NCI-H2029 treated with DMSO at 0.1 percent for 48 hours (cell line): ENCODE measurements at regions not wholly inside any gene's neighbourhood (a gene's known extent, or its start where the extent isn't known, plus 50 kb on each side); places are given as distances from the start of the nearest gene placed in this dataset.

ENCODE experiments used
- DNase-seq: peaks from one replicate; lab custom pipeline; 2025; lab: John Stamatoyannopoulos, UW

DNA sequence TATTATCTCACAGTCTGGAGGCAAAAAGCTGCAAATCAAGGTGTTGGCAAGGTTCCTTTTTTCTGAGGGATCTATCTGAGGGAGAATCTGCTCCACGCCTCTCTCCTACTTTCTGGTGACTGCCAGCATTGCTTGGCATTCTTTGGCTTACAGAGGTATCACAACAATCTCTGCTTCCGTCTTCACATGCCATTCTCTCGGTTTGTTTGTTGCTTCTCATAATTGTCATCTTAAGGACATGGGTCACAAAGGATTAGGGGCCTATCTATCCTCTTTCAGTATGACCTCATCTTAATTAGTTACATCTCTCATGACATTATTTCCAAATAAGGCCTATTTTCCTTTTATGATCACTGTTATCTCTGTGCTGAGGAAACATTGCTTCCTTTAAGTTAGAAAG is 345.0 kb downstream of the FOXG1 start:
- DNase-seq, result no peak

DNA sequence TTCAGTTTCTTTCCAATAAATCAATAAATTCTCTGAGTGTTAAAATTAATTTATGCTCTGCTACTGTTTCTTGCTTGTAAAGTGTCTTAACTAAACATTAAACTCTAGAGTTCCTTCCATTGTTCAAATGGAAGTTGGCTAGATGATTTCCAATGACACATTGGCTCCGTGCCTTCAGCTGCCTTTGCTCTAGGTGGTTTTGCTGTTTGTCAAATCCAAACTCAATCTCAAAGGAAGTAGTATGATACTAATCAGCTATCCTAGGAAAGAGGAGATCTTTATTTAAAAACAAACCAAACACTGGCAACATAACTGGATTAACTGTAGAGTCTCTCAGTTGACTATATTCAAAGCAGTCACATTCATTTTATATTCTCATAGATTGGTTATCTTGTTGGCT is 356.4 kb downstream of the FOXG1 start:
- DNase-seq, result no peak

DNA sequence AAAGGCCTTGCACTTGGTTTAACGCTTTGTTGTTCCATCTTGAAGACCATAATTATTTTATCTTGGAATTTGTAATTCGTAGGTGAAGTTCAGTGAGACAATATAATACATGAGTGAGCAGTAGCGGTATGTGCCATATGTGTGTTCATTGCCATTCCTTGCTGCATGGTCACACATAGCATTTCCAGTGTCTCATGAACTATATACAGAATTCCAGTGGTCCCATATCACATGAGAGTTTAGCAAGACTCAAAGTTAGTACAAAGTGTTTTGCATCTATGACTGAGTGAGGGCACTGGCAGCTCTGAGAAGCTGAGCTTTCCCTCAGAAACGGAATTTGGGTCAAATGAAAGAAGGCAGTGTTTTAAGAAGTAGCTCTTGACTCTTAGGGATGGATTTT is 359.8 kb downstream of the FOXG1 start:
- DNase-seq, result no peak

DNA sequence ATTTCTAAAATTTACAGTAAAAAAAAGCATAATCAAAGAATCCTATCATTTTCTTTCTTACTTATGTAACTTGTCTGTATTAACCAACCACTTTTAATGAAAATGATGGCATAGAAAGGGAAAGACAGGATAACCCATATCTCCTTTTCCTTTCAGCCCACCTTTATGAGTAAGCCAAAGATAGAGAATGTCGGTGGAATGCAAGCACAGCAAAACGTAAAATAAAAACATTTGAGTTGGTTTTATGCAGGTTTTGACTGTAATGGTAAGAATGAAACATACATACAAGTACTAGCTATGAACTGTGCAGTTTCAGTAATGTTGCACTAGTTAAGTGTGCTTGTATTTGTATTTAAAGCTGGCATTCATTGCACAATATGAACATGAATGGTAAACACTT is 360.3 kb downstream of the FOXG1 start:
- no peak for DNase-seq

DNA sequence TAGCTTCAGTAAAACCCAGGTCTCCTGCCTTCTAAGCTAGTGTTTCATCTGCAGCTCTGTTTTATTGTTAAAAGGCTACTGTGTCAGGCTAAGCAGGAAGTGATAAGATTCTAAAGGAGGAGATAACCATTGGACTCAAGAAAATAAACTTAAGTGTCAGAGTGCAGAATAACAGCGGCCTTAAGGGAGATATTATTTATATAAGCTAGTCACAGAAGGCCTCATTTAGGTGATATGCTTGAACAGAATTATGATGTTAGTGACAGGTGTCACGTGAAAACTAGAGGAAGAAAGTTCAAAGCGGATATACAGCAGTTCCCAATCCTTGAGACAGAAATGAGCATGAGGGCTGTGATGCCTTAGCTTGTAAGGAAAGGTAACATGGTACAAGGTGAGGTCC is 373.4 kb downstream of the FOXG1 start:
- DNase-seq, result no peak

DNA sequence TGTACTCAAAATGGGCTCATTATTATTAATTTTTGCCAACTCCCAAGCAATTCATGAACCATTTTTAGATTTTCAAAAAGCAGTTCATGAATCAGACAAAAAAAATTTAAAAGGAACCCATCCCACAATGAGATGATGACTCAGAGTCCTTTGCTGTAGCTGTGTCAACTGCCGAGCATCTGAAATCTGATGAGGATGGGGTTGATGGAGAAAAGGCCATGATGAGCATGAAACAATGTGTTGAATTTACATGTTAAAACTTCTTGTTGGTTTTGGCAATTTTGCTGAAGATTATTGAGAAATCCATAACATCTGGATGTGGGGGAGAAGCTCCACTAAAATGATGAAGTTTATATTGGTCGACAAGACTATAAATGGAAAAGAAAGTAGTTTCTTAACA is 378.0 kb downstream of the FOXG1 start:
- DNase-seq, result no peak

DNA sequence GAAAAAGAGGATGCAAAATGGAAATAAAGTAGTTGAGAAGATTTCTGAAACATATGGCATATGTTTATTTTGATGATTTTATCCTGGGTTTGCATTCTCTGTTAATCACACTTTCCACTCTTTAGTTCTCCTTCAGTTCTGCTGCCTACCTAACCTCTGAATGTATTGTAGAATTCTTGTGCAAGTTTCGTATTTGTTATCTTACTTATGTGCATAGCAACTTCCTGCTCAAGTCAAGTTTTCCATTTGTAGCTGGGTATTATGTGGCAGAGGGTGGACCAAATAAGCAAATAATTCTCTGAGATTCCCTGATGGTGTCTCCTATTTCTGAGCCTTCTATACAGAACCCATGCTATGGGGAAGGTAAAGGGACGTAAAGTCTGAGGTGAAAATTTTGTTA is 381.6 kb downstream of the FOXG1 start:
- no peak for DNase-seq

DNA sequence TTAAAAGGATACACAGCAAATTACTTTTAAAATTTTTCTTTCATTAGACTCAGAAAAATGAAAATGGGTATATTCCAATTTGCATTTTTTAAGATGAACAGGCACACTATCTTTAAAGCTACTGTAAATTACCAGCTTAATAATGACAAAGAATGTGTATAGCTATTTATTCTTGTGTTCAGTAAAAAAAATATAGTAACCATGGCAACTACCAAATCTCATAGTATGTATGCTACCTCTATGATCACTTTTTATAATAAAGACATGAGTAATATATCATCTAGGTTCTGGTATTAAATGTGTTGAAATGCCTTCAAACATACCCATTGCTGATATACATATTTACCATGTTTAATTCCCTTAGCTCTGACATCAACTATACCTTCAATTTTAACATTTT is 383.2 kb downstream of the FOXG1 start:
- no peak for DNase-seq

DNA sequence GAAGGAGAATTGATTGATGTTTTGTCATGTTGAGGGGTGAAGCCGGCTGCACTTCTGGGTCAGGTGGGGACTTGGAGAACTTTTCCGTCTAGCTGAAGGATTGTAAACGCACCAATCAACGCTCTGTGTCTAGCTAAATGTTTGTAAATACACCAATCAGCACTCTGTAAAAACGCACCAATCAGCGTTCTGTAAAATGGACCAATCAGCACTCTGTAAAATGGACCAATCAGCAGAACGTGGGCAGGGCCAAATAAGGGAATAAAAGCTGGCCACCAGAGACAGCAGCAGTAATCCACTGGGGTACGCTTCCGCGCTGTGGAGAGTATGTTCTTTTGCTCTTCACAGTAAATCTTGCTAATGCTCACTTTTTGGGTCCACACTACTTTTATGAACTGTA is 384.1 kb downstream of the FOXG1 start:
- no peak for DNase-seq

DNA sequence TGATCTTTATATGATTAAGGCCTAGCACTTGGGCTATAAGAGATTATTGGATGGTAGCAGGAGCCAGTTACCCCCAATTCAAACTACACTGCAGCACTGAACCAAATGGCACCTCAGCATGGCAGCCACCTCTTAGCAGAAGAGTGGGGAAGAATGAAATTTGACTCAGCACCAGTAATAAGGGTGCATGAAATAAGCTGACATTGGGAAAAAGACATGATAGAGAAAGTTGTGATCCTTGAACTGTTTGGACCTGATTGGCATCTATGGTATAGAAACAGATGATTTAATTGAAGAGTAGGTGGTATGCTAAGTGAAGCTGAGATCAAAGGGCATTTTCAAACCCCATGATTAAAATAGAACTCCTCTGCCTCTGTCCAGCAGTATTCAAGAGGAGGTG is 389.5 kb downstream of the FOXG1 start:
- DNase-seq, result no peak

DNA sequence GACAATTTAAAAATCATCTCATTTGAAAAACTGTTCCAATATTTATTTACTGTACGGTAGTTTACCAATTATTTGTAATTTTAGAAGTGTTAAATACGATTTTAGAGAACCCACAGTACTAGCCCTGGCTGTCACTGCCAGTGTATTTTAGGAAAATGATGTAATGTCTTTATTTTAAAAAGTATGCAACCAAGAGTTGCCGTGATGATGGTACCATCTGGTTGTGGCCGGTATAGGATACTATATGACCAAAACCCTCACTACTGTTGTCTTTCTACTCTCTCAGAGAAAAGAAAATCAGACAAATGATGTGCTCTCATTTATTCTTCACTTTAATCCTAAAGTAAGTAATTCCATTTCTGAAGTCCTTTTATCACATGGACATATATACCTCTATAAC is 395.0 kb downstream of the FOXG1 start:
- DNase-seq, result no peak

DNA sequence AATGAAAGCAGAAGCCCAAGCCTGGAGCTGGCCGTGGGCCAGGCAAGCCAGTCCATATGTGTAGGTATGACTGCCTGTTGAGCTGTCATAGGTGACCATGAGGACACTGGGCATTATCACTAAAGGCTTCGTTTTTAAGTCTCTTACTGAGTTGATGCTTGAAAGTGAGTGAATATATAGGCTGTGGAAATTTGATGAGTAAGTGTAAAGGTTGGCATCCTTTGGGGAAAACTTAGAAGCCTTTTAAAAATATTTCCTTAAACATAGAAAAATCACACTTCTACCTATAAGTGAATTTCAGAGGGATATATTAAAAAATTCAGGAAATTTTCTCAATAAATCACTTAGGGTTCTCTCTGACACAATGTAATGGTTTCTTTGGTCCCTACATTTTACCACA is 396.5 kb downstream of the FOXG1 start:
- DNase-seq, result no peak

DNA sequence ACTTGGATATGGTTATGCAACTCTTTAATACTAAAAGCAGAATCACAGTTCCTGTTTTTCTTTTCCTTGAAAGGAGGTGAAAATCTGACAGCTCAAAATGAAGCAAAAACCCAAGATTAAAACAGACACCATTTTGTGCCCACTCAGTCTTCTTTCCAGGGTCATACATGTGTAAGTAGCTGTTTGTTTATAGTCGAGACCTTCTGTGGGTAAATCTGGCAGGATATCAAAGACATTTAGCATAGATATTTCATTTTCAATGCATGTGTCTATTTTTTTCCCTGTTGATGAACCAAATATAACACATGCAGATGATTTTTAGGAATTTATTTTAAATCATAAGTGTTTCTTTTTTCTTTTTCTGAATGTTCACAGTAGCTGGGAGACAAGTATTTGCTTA is 398.8 kb downstream of the FOXG1 start:
- DNase-seq, result no peak

DNA sequence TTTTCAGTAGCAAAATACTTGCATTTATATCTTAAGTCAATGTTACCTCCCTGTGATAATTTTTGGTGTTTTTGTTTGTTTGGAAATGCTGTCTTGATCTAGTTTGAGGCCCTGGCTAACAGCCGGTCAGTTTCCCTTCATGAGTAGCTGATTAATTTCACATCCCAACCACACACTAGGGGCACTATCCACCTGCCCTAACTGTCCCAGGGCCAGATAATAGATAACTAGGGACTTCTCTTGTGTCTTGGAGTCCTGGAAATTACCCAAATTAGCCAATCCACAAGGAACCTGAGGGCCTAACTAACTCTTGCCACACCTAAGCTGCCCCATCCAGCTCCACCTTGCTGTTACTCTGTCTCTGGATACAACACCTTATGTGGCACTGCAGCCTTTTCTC is 399.9 kb downstream of the FOXG1 start:
- DNase-seq, result no peak

DNA sequence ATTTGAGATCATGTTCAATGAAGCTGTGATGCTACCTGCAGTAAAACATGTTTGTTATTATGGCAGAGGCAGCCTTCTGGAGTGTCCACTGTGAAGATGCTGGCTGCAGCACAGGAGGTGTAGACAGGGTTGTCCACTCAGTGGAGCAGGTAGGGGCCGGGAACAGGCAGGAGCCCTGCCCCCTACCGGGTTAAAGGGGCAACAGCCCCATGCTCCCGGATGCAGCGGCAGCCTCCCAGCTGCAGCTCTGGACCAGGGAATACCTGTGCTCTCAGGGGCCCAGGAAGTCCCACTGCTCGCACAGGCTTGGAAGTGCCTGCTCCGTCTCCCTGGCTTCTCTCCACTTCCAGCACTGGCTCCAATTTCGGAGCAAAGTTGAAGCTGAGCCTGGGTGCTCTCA is 401.6 kb downstream of the FOXG1 start:
- DNase-seq, result no peak

DNA sequence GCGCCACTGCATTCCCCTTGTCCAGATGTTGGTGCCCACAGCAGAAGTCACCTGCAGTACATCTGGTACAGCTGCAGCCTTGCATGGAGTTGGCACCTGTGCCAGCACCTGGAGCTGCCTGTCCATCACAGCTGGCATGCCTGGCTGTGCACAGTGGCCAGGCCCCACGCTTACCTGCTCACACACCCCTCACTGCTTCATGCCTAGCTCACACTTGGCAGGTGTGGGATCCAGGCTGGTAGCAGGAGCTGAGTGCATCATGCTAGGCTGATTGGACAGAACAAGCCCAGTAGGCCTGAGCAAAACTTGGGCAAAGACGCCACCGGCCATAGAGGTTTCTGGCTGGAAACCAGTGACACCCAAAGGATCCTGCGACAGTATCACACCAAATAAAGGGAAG is 402.8 kb downstream of the FOXG1 start:
- no peak for DNase-seq

DNA sequence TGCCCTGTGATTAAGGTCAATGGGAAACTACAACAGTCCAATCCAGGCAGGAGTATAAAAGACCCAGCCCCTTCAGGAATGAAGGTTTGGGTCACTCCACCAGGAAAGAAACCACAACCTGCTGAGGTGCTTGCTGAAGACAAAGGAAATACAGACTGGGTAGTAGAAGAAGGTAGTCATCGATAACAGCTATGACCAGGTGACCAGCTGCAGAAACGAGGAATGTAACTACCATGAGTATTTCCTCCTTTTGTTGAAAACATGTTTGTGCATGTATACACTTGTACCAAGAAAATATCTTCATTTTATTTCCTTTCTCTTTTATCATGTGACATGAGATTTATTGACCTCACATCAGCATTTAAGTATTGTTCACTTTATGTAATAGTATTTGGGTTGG is 409.1 kb downstream of the FOXG1 start:
- DNase-seq, result no peak

DNA sequence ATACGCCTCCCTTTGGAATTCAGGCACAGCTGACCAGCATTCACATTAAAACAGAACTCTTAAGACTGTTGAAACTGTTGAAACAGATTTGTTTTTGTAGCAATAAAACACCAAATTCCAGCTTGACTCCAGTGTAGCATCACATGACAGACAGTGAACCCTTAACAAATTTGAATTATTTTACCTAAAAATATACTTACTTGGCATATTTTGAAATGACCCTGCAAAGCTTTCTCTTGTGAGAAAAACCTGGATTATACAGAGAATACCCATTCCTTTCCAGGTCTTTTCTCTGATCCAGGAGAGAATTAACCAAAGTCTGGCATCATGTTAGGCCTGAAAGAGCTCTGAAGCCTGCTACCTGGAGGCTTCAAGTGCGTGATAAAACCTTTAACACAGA is 410.3 kb downstream of the FOXG1 start:
- no peak for DNase-seq

DNA sequence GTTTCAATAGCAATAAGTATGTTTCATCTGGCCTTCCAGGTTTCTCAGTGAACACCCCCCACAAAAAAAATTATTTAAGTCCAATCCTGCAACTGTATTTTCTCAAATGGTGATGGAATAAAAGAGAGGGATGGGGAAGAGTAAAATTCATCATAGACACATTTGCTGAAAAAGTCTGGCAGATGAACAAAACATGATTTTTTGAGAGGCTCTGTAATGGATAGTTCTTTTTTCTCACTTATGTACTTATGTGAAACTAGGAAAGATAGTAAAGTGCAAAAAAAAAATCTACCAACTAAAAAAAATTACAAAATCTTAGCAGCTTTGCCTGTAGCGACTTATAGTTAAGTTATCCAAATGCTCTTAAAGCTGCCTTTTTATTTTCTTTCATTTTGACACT is 412.4 kb downstream of the FOXG1 start:
- no peak for DNase-seq

DNA sequence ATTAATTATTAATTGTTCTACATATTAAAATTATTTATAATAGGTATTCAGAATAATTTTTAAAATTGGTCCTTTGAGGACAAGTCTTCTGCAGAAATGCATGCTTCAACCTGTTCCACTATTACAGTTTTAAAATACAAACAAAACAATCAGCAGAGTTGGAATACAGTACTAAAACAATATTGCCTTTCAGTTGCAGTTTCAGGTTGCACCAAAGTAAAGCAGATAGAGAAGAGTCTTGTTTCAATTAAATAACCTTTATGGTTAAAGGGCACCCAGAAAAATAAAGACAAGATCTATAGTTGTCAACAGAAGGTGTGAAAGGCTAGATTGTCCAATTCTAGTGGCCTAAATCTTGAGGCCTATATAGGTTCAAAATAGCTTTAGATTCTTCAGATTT is 424.5 kb downstream of the FOXG1 start:
- DNase-seq, result no peak

DNA sequence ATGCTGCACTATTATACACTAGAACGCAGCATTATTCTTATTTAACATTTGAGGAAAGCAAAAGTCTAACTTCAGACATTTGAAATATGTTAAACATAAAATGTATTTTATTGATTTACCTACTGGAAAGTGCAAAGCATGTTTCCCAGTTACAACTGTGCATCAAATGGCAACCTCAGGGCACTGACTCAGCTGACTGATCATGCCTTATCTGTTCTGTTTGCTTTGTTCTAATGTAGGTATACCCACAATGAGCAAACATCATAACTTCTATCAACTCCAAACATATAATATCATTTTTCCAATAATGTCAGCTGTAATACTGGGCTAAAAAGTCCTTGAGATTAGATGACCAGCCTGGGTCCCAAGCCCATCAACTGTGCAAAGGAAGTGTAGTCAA is 431.0 kb downstream of the FOXG1 start:
- no peak for DNase-seq

DNA sequence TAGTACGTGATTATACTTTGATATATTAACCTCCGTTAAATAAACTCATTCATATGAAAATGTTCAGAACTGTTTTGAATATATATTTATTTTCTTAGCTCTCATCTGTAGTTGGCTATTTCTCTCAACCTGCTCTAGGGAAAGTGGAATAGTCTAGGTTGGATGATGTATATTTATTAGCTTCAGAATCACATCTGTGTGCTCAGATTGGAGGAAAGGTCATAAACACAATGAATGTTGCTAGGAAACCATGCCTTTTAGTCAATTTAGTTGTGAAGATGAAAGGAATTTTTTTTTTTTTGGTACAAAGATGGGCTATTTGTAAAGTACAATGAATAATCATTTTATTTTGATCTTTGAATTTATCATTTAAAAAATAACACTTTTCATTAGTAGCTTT is 439.1 kb downstream of the FOXG1 start:
- DNase-seq, result no peak

DNA sequence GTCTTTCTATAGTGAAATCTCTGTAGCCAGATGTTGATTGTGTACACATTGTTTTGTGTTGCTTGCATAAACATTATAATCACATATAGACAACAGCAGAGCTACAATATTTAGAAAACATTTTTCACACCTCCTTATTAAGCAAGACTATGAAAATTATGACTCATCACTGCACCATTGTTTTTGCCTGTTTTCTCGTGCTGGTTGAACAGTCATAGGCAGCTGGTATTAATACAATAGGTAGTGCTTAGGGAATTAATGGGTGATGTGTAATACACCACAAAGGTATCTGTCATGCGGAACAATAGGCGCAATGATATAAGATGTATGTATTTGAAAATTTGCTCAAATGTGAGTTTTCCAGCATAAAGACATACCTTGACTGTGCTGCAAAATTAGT is 449.3 kb downstream of the FOXG1 start:
- DNase-seq, result no peak

DNA sequence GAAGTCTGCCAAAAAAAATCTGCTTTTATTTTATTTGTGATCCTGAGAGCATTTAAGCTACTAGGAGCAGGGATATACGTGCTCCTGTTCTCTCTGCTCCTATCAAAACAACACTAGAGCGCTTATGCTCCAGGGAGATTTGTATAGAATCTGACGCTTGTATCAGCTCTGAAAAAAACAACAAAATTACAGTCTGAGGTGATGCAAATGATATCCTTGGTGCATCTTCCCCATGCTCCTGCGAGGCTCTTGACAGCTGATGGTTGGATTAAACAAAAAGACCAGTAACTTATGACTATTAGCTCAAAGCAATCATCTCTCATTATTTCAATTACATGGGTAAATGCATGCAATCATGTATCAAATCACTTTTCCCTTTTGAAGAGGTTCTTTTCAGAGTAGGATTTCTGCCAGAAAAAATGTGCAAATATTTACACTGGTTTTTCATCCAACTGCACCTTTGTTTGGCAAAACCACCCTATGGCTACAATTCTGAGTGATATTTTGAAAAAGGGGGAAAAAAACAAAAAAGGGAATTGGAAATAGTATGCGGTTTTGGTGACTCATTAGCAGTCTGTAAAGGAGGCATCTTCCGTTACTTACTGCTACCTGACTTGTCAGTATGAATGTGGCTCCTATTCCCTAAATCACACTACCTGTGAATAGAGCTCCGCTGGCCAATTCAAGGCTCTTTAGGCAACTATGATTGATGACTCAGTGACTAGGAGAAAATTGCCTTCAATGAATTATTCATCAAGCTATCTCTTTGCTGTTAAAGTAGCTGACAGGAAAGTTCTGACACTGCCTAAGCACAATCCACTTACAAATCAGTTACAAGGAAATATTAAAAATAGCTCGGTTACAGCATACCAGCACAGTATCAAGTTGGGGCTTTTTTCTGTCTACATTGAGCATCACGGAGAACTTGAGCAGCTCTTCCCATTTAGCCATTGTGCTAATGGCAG is 450.0 kb downstream of the FOXG1 start:
- peak; percentile 77 for DNase-seq
